H1 (cell line): ENCODE measurements at regions not wholly inside any gene's neighbourhood (a gene's known extent, or its start where the extent isn't known, plus 50 kb on each side); places are given as distances from the start of the nearest gene placed in this dataset.

ENCODE experiments used
- CTCF ChIA-PET: fragments of 300-600 bp; sonication (Branson Sonifier 250); formaldehyde crosslinking; loops from one replicate; lab custom pipeline; 2021; ENCODE audit not compliant: partially characterized antibody; lab: Charles Lee
- POLR2A ChIA-PET: fragments of 300-600 bp; sonication (Branson Sonifier 250); formaldehyde crosslinking; loops from one replicate; lab custom pipeline; 2021; ENCODE audit warnings: inconsistent platforms; ENCODE audit not compliant: partially characterized antibody; lab: Charles Lee
- DNase-seq, 2 experiments: peaks; one replicate each; pipeline versions ENCODE4 v3.0.0 to v3.0.0-alpha.2; 2010 to 2022; ENCODE audit warnings: low spot score in 2 of 2, low read depth in 1 of 2, mixed read lengths in 1 of 2
- FAIRE-seq: peaks from 2 replicates; lab custom pipeline; 2011; peaks lifted over from hg19 to GRCh38; lab: Jason Lieb, UNC
- H2AFZ ChIP-seq: 2 replicates; pipeline ENCODE4 v1.8.1; 2012; ENCODE audit warnings: low read length, inconsistent platforms
- H2AK5ac ChIP-seq: 2 replicates; pipeline ENCODE4 v1.6.1; 2013; ENCODE audit warnings: low read depth, low read length
- H2BK120ac ChIP-seq: replicated peaks from 2 replicates; pipeline ENCODE3; 2013; ENCODE audit warnings: low read depth, low read length, inconsistent platforms
- H2BK12ac ChIP-seq: 2 replicates; pipeline ENCODE4 v1.6.1; 2013; ENCODE audit warnings: low read depth, low read length
- H2BK15ac ChIP-seq: 2 replicates; pipeline ENCODE4 v1.6.1; 2013; ENCODE audit warnings: low read length
- H2BK20ac ChIP-seq: 2 replicates; pipeline ENCODE4 v1.6.1; 2013; ENCODE audit warnings: low read length
- H2BK5ac ChIP-seq: 2 replicates; pipeline ENCODE4 v1.6.1; 2013; ENCODE audit warnings: low read depth, low read length
- H3K14ac ChIP-seq: 2 replicates; pipeline ENCODE4 v1.6.1; 2013; ENCODE audit warnings: inconsistent platforms; ENCODE audit not compliant: insufficient read length
- H3K18ac ChIP-seq: 2 replicates; pipeline ENCODE4 v1.6.1; 2013; ENCODE audit warnings: low read length; ENCODE audit errors: extremely low read depth
- H3K23ac ChIP-seq: 2 replicates; pipeline ENCODE4 v1.6.1; 2013; ENCODE audit warnings: inconsistent platforms; ENCODE audit not compliant: insufficient read length
- H3K23me2 ChIP-seq: 2 replicates; pipeline ENCODE4 v1.6.1; 2013; ENCODE audit warnings: low read depth, low read length
- H3K27ac ChIP-seq: 2 replicates; pipeline ENCODE4 v1.6.1; 2011; ENCODE audit warnings: low read depth, low read length, inconsistent platforms
- H3K27me3 ChIP-seq, 4 experiments: replicated peaks in 1 of 4; 1 replicate in 1 of 4; 2 replicates in 3 of 4; pipeline versions ENCODE4 v1.6.1 to v1.8.1; 2011 to 2013; ENCODE audit warnings: low read length in 3 of 4, mild to moderate bottlenecking in 3 of 4, inconsistent platforms in 2 of 4, mixed read lengths in 2 of 4, moderate library complexity in 1 of 4; ENCODE audit not compliant: control insufficient read depth in 3 of 4, insufficient read depth in 3 of 4; ENCODE audit errors: extremely low read depth in 1 of 4
- H3K36me3 ChIP-seq, 4 experiments: 2 replicates each; pipeline versions ENCODE4 v1.6.1 to v1.8.1; 2011 to 2013; ENCODE audit warnings: mild to moderate bottlenecking in 4 of 4, low read length in 3 of 4, moderate library complexity in 2 of 4, control low read depth in 1 of 4, inconsistent platforms in 1 of 4; ENCODE audit not compliant: insufficient read depth in 4 of 4, control insufficient read depth in 2 of 4
- H3K4ac ChIP-seq: replicated peaks from 2 replicates; pipeline ENCODE3; 2013; ENCODE audit warnings: low read length, low read depth, mixed read lengths, inconsistent platforms; ENCODE audit not compliant: insufficient read length
- H3K4me1 ChIP-seq, 4 experiments: replicated peaks in 1 of 4; 1 replicate in 1 of 4; 2 replicates in 3 of 4; pipeline versions ENCODE4 v1.6.1 to v1.8.1; 2011 to 2013; ENCODE audit warnings: low read length in 3 of 4, inconsistent platforms in 2 of 4, mixed read lengths in 1 of 4; ENCODE audit not compliant: insufficient read depth in 4 of 4, control insufficient read depth in 3 of 4
- H3K4me2 ChIP-seq, 2 experiments: 2 replicates each; pipeline versions ENCODE4 v1.6.1 to v1.8.1; 2011 to 2013; ENCODE audit warnings: low read depth in 2 of 2, low read length in 2 of 2, control low read depth in 1 of 2, inconsistent platforms in 1 of 2, mild to moderate bottlenecking in 1 of 2; ENCODE audit not compliant: insufficient read depth in 1 of 2
- H3K4me3 ChIP-seq, 4 experiments: fragments of 200-600, 300-600 bp in 1 of 4; sonication (generic), shearing (Covaris generic), sonication (Bioruptor Twin) in 1 of 4; 2 replicates each; pipeline versions ENCODE4 v1.5.1 to v1.8.1; 2011 to 2016; ENCODE audit warnings: low read length in 4 of 4, low read depth in 3 of 4, control low read depth in 2 of 4, inconsistent platforms in 2 of 4, mild to moderate bottlenecking in 2 of 4, mixed read lengths in 1 of 4, moderate library complexity in 1 of 4; ENCODE audit not compliant: insufficient read depth in 2 of 4; ENCODE audit errors: extremely low read depth in 1 of 4
- H3K56ac ChIP-seq: replicated peaks from 2 replicates; pipeline ENCODE3; 2013; ENCODE audit warnings: low read depth, mild to moderate bottlenecking, mixed read lengths, low read length, inconsistent platforms; ENCODE audit not compliant: insufficient read length
- H3K79me1 ChIP-seq: 2 replicates; pipeline ENCODE4 v1.6.1; 2013; ENCODE audit warnings: low read depth, low read length, control low read depth
- H3K79me2 ChIP-seq, 2 experiments: 2 replicates each; pipeline versions ENCODE4 v1.6.1 to v1.8.1; 2012 to 2013; ENCODE audit warnings: low read length in 2 of 2, mild to moderate bottlenecking in 2 of 2, inconsistent platforms in 1 of 2; ENCODE audit not compliant: insufficient read depth in 2 of 2, control insufficient read depth in 1 of 2
- H3K9ac ChIP-seq, 4 experiments: replicated peaks in 1 of 4; 1 replicate in 1 of 4; 2 replicates in 3 of 4; pipeline versions ENCODE4 v1.6.1 to v1.8.1; 2011 to 2013; ENCODE audit warnings: low read depth in 3 of 4, low read length in 3 of 4, control low read depth in 2 of 4, mild to moderate bottlenecking in 2 of 4, moderate library complexity in 2 of 4, inconsistent platforms in 1 of 4; ENCODE audit errors: extremely low read depth in 1 of 4
- H3K9me3 ChIP-seq, 2 experiments: 2 replicates each; pipeline versions ENCODE4 v1.6.1 to v1.8.1; 2012 to 2013; ENCODE audit warnings: mild to moderate bottlenecking in 2 of 2, moderate library complexity in 2 of 2, control low read depth in 1 of 2, inconsistent platforms in 1 of 2, low read depth in 1 of 2, low read length in 1 of 2, mixed read lengths in 1 of 2; ENCODE audit not compliant: insufficient read depth in 2 of 2
- H4K20me1 ChIP-seq, 2 experiments: replicated peaks in 1 of 2; 2 replicates each; pipeline versions ENCODE3 to v1.8.1; 2011 to 2013; ENCODE audit warnings: inconsistent platforms in 2 of 2, low read length in 2 of 2, mild to moderate bottlenecking in 1 of 2; ENCODE audit not compliant: insufficient read depth in 2 of 2, control insufficient read depth in 1 of 2
- H4K5ac ChIP-seq: 2 replicates; pipeline ENCODE4 v1.6.1; 2013; ENCODE audit warnings: low read length, low read depth, mixed read lengths, inconsistent platforms; ENCODE audit not compliant: insufficient read length
- H4K8ac ChIP-seq: 2 replicates; pipeline ENCODE4 v1.8.0; 2013; ENCODE audit warnings: mild to moderate bottlenecking, moderate library complexity, low read length, inconsistent platforms; ENCODE audit not compliant: insufficient read depth; ENCODE audit errors: extremely low read depth
- H4K91ac ChIP-seq: replicated peaks from 2 replicates; pipeline ENCODE3; 2013; ENCODE audit warnings: low read length, mixed read lengths, inconsistent platforms; ENCODE audit not compliant: insufficient read length
- BACH1 ChIP-seq: IDR thresholded peaks from 2 replicates; pipeline ENCODE4 v1.6.1; 2012; ENCODE audit warnings: low read length, improper control_type of control experiment
- BRCA1 ChIP-seq: IDR thresholded peaks from 2 replicates; pipeline ENCODE4 v1.6.1; 2012; ENCODE audit warnings: low read depth, low read length, improper control_type of control experiment
- CREB1 ChIP-seq: IDR thresholded peaks from 2 replicates; pipeline ENCODE4 v1.6.1; 2012; ENCODE audit warnings: inconsistent platforms
- EGR1 ChIP-seq: IDR thresholded peaks from 2 replicates; pipeline ENCODE4 v1.6.1; 2011; ENCODE audit warnings: low read depth, low read length, borderline replicate concordance
- GABPA ChIP-seq: IDR thresholded peaks from 2 replicates; pipeline ENCODE4 v1.6.1; 2011; ENCODE audit warnings: mild to moderate bottlenecking, low read length, moderate library complexity, borderline replicate concordance; ENCODE audit not compliant: insufficient read depth
- NANOG ChIP-seq: IDR thresholded peaks from 2 replicates; pipeline ENCODE4 v1.6.1; 2011; ENCODE audit warnings: low read length, low read depth, mild to moderate bottlenecking, inconsistent platforms; ENCODE audit not compliant: insufficient read depth, poor library complexity, severe bottlenecking
- RAD21 ChIP-seq, 2 experiments: IDR thresholded peaks in 1 of 2; conservative IDR thresholded peaks in 1 of 2; 2 replicates each; pipeline ENCODE4 v1.6.1; 2011; ENCODE audit warnings: low read depth in 2 of 2, low read length in 2 of 2, improper control_type of control experiment in 1 of 2, inconsistent platforms in 1 of 2, mild to moderate bottlenecking in 1 of 2, moderate library complexity in 1 of 2
- SRF ChIP-seq: IDR thresholded peaks from 2 replicates; pipeline ENCODE4 v1.6.1; 2011; ENCODE audit warnings: mild to moderate bottlenecking, low read depth, low read length, moderate library complexity
- WGBS, 2 experiments: shearing (Covaris generic) in 1 of 2; methylation state at CpG; one replicate each; pipeline versions ENCODE4 v1.1.6 to v1.1.7; 2013 to 2015; ENCODE audit warnings: low lambda C conversion rate in 2 of 2, mixed read lengths in 2 of 2, inconsistent platforms in 1 of 2, low coverage in 1 of 2, missing lambda C conversion rate in 1 of 2; ENCODE audit not compliant: insufficient replicate concordance in 2 of 2, insufficient coverage in 1 of 2, insufficient read length in 1 of 2; ENCODE audit errors: extremely low coverage in 1 of 2, missing lambda C conversion rate in 1 of 2; 5-methylcytosine and 5-hydroxymethylcytosine counted together
- TF ChIP-seq, protein P1 (sequence below): IDR thresholded peaks from 2 replicates; pipeline ENCODE4 v1.6.1; 2012; ENCODE audit warnings: low read length, inconsistent platforms

DNA sequence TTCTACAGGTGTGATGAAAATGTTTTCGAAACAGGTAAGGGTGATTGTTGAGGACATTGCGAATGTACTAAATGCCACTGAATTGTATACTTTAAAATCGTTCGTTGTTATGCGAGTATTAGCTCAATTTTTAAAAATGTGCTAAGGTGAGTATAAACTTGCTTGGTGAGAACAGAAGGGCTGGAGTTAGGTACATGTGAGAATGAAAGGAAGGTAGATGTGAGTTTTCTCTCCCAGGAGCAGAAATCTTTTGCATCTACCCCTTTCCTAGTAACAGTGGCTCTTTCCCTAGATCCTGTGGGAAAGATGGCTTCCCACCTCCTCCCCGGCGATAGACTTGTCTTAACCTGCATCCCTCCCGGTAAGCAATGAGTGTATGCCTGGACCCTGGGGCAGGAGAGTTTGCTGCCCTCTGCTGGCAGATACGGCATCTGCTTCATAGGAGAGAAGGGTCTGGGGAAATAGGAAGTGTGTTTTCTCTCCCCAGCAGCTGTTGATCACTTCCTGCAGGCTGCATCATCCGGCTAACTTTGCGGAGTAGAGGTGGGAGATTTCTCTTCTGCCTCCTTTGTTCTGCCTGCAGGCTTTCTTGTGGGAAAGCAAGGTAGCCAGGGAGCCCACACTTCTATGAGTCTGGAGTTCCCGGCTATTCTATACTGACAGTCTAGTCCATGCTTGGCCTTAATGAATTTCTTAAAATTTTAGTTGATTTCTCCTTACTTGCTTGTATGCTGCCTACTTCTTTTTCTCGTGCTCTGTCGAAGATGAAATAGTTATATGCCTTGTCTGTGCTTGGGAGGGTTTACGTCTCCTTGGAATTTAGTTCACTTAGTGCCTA is 373.3 kb upstream of the SEMA6A start:
- no peaks in the 10 kb centered on the region for H3K79me2 ChIP-seq
- H3K23me2 ChIP-seq: no peaks in the 10 kb centered on the region
- H2AFZ ChIP-seq: no peak overlapping the region; the same call in 1 of the 2 replicates
- no peak overlapping the region for H3K27ac ChIP-seq
- H3K56ac ChIP-seq: no peak overlapping the region
- no peak overlapping the region for H4K5ac ChIP-seq
- H3K4me2 ChIP-seq: no peak overlapping the region
- no peak overlapping the region for H3K4ac ChIP-seq
- no peak overlapping the region for H4K8ac ChIP-seq
- H3K23ac ChIP-seq: no peak overlapping the region
- peak overlapping the region; percentile 50 for H4K91ac ChIP-seq
- no peaks in the 10 kb centered on the region for H3K79me1 ChIP-seq
- no peak overlapping the region for H3K14ac ChIP-seq
- 74% methylated on average over 15 of the region's 15 CpGs; no CpG with 5 or more reads in 1 of the 2 experiments for WGBS, 2 experiments
- no peak overlapping the region for H3K4me3 ChIP-seq
- ChIA-PET POLR2A (interaction anchor here (0.8 to 3.6 kb wide), 3 partner anchors 333 to 436 kb away, joined by 3 to 14 read pairs (median 4); partner anchors contain the start of gene SEMA6A), CTCF (interaction anchor here (0.6 to 1.4 kb wide), 10 partner anchors 10 to 372 kb away, joined by 3 to 7 read pairs (median 4); partner anchors contain the start of gene SEMA6A)
- H3K4me1 ChIP-seq: peaks cover 0 to 4% (median 2%) of the 10 kb centered on the region in 4 experiments; a peak in 2 of 7 replicates
- H3K36me3 ChIP-seq: no peaks in the 10 kb centered on the region
- peaks cover 3% of the 10 kb centered on the region in 2 experiments; a peak in 1 of 4 replicates for H3K9me3 ChIP-seq
- H2BK12ac ChIP-seq: peak overlapping the region; percentile 69; the same call in 1 of the 2 replicates
- FAIRE-seq (peak; percentile 97), DNase-seq (peak; percentile 93 to 95)
- no peaks in the 10 kb centered on the region for H4K20me1 ChIP-seq
- no peak overlapping the region for H2BK120ac ChIP-seq
- no peak overlapping the region for H2BK15ac ChIP-seq
- peak overlapping the region; percentile 89; the same call in 1 of the 2 replicates for H2BK5ac ChIP-seq
- H3K27me3 ChIP-seq: no peaks in the 10 kb centered on the region
- peak overlapping the region; percentile 15; the same call in 1 of the 2 replicates for H3K18ac ChIP-seq
- no peak overlapping the region; the same call in 1 of the 2 replicates for H2AK5ac ChIP-seq
- peak overlapping the region; percentile 94 for H2BK20ac ChIP-seq
- no peak overlapping the region for H3K9ac ChIP-seq
- TF ChIP-seq GABPA (no peak), BACH1 (peak; percentile 19; the same call in 1 of the 2 replicates), RAD21 (IDR thresholded peaks at IDR 0.05 in 1 of 2, conservative IDR thresholded peaks at IDR 0.05 in 1 of 2; ENCODE audit: low read depth in 2 of 2, low read length in 2 of 2) (peak; percentile 98), SRF (no peak), NANOG (peak; percentile 47), EGR1 (peak; percentile 57; the same call in 1 of the 2 replicates), CREB1 (peak; percentile 50), BRCA1 (no peak)
- TF ChIP-seq, protein P1, sequence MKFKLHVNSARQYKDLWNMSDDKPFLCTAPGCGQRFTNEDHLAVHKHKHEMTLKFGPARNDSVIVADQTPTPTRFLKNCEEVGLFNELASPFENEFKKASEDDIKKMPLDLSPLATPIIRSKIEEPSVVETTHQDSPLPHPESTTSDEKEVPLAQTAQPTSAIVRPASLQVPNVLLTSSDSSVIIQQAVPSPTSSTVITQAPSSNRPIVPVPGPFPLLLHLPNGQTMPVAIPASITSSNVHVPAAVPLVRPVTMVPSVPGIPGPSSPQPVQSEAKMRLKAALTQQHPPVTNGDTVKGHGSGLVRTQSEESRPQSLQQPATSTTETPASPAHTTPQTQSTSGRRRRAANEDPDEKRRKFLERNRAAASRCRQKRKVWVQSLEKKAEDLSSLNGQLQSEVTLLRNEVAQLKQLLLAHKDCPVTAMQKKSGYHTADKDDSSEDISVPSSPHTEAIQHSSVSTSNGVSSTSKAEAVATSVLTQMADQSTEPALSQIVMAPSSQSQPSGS: peak; percentile 49; the same call in 1 of the 2 replicates
